MG63 (cell line): ENCODE measurements at regions not wholly inside any gene's neighbourhood (a gene's known extent, or its start where the extent isn't known, plus 50 kb on each side); places are given as distances from the start of the nearest gene placed in this dataset.
"Not testable (repeated sequence)": the region's sequence is repeated elsewhere in the genome, so short reads cannot be mapped to it uniquely, and the experiment has no call there.

Experiments used
- DNase-seq: peaks from one replicate; pipeline ENCODE4 v3.0.0-alpha.2; 2020
- H3K27me3 ChIP-seq: fragments of 250-450 bp; sonication (Bioruptor Pico); 2 replicates; pipeline ENCODE4 v1.5.1; 2020; ENCODE audit warnings: mild to moderate bottlenecking, moderate library complexity
- H3K36me3 ChIP-seq: fragments of 250-450 bp; sonication (Bioruptor Pico); 2 replicates; pipeline ENCODE4 v1.5.1; 2020; ENCODE audit warnings: mild to moderate bottlenecking, moderate library complexity
- H3K4me3 ChIP-seq: fragments of 250-450 bp; sonication (Bioruptor Pico); 2 replicates; pipeline ENCODE4 v1.5.1; 2020; ENCODE audit warnings: mild to moderate bottlenecking, moderate library complexity
- H3K9me3 ChIP-seq: fragments of 250-450 bp; sonication (Bioruptor Pico); 2 replicates; pipeline ENCODE4 v1.5.1; 2020; ENCODE audit warnings: mild to moderate bottlenecking, moderate library complexity

GRCh38 chr21:29433366-29434059 lies 134.8 kb downstream of the BACH1 start:
- DNase-seq: no peak
- H3K27me3 ChIP-seq: no peaks in the 10 kb centered on the region
- H3K4me3 ChIP-seq: no peak overlapping the region
- H3K9me3 ChIP-seq: no peaks in the 10 kb centered on the region
- H3K36me3 ChIP-seq: no peaks in the 10 kb centered on the region

GRCh38 chr21:29434081-29434480 lies 135.4 kb downstream of the BACH1 start:
- Histone ChIP-seq H3K27me3 (no peaks in the 10 kb centered on the region), H3K9me3 (no peaks in the 10 kb centered on the region), H3K36me3 (no peaks in the 10 kb centered on the region), H3K4me3 (no peak overlapping the region)
- DNase-seq: no peak

- H3K9me3 ChIP-seq, H3K36me3 ChIP-seq, H3K27me3 ChIP-seq, H3K4me3 ChIP-seq, DNase-seq: not testable (repeated sequence)
Observed at GRCh38 chr21:29434982-29435381, 136.3 kb downstream of the BACH1 start.

GRCh38 chr21:29436143-29436542 lies 137.4 kb downstream of the BACH1 start:
- Histone ChIP-seq H3K4me3 (no peak overlapping the region), H3K9me3 (no peaks in the 10 kb centered on the region)

GRCh38 chr21:29436650-29437049 lies 137.9 kb downstream of the BACH1 start:
- Histone ChIP-seq H3K27me3 (no peaks in the 10 kb centered on the region), H3K4me3 (no peak overlapping the region), H3K9me3 (no peaks in the 10 kb centered on the region), H3K36me3 (no peaks in the 10 kb centered on the region)
- no peak for DNase-seq

More at GRCh38 chr21:29436143-29436542, 137.4 kb downstream of the BACH1 start:
- DNase-seq: peak; percentile 62
- Histone ChIP-seq H3K36me3 (no peaks in the 10 kb centered on the region), H3K27me3 (no peaks in the 10 kb centered on the region)

GRCh38 chr21:29441651-29442050 lies 142.9 kb downstream of the BACH1 start:
- DNase-seq: no peak
- H3K36me3 ChIP-seq: no peaks in the 10 kb centered on the region

GRCh38 chr21:29443411-29444010 lies 144.8 kb downstream of the BACH1 start:
- DNase-seq: no peak
- 0 out of 2 replicates have a peak, but pooled peaks cover under 1% of the 10 kb centered on the region for H3K36me3 ChIP-seq
- H3K9me3 ChIP-seq: peaks cover 1% of the 10 kb centered on the region
- H3K4me3 ChIP-seq: no peak overlapping the region
- no peaks in the 10 kb centered on the region for H3K27me3 ChIP-seq

More at GRCh38 chr21:29441651-29442050, 142.9 kb downstream of the BACH1 start:
- Histone ChIP-seq H3K27me3 (no peaks in the 10 kb centered on the region), H3K9me3 (no peaks in the 10 kb centered on the region), H3K4me3 (no peak overlapping the region)

- DNase-seq: no peak
- Histone ChIP-seq H3K36me3 (0 out of 2 replicates have a peak, but pooled peaks cover 2% of the 10 kb centered on the region), H3K27me3 (no peaks in the 10 kb centered on the region), H3K4me3 (no peak overlapping the region), H3K9me3 (peaks cover 4% of the 10 kb centered on the region)
Observed at GRCh38 chr21:29448766-29449165, 150.0 kb downstream of the BACH1 start.

GRCh38 chr21:29449306-29449950 lies 150.7 kb downstream of the BACH1 start:
- H3K27me3 ChIP-seq: no peaks in the 10 kb centered on the region

GRCh38 chr21:29450058-29450457 lies 151.3 kb downstream of the BACH1 start:
- DNase-seq: no peak
- H3K4me3 ChIP-seq: no peak overlapping the region
- H3K9me3 ChIP-seq: peaks cover 4% of the 10 kb centered on the region
- H3K27me3 ChIP-seq: no peaks in the 10 kb centered on the region
- H3K36me3 ChIP-seq: 0 out of 2 replicates have a peak, but pooled peaks cover 2% of the 10 kb centered on the region

More at GRCh38 chr21:29449306-29449950, 150.7 kb downstream of the BACH1 start:
- Histone ChIP-seq H3K9me3 (peaks cover 4% of the 10 kb centered on the region), H3K4me3 (no peak overlapping the region), H3K36me3 (0 out of 2 replicates have a peak, but pooled peaks cover 2% of the 10 kb centered on the region)
- DNase-seq: no peak

- DNase-seq: no peak
- H3K4me3 ChIP-seq: no peak overlapping the region
- H3K27me3 ChIP-seq: no peaks in the 10 kb centered on the region
- peaks cover 2% of the 10 kb centered on the region for H3K9me3 ChIP-seq
- 0 out of 2 replicates have a peak, but pooled peaks cover 1% of the 10 kb centered on the region for H3K36me3 ChIP-seq
Observed at GRCh38 chr21:29453511-29453910, 154.8 kb downstream of the BACH1 start.

- H3K9me3 ChIP-seq: no peaks in the 10 kb centered on the region
- no peaks in the 10 kb centered on the region for H3K36me3 ChIP-seq
- no peaks in the 10 kb centered on the region for H3K27me3 ChIP-seq
- DNase-seq: no peak
- H3K4me3 ChIP-seq: no peak overlapping the region
Observed at GRCh38 chr21:29454179-29454578, 155.5 kb downstream of the BACH1 start.

GRCh38 chr21:29462479-29462878 lies 163.8 kb downstream of the BACH1 start:
- H3K9me3 ChIP-seq: no peaks in the 10 kb centered on the region
- DNase-seq: no peak

GRCh38 chr21:29465546-29465945 lies 166.8 kb downstream of the BACH1 start:
- DNase-seq: no peak
- Histone ChIP-seq H3K27me3 (no peaks in the 10 kb centered on the region), H3K9me3 (no peaks in the 10 kb centered on the region), H3K4me3 (no peak overlapping the region), H3K36me3 (no peaks in the 10 kb centered on the region)

More at GRCh38 chr21:29462479-29462878, 163.8 kb downstream of the BACH1 start:
- no peaks in the 10 kb centered on the region for H3K27me3 ChIP-seq
- no peaks in the 10 kb centered on the region for H3K36me3 ChIP-seq
- H3K4me3 ChIP-seq: no peak overlapping the region

GRCh38 chr21:29466532-29466931 lies 167.8 kb downstream of the BACH1 start:
- Histone ChIP-seq H3K36me3 (no peaks in the 10 kb centered on the region), H3K9me3 (no peaks in the 10 kb centered on the region), H3K4me3 (no peak overlapping the region), H3K27me3 (no peaks in the 10 kb centered on the region)
- no peak for DNase-seq

- DNase-seq: no peak
Observed at GRCh38 chr21:29470397-29470796, 171.7 kb downstream of the BACH1 start.

GRCh38 chr21:29473808-29474207 lies 175.1 kb downstream of the BACH1 start:
- Histone ChIP-seq H3K36me3 (no peaks in the 10 kb centered on the region), H3K27me3 (no peaks in the 10 kb centered on the region), H3K9me3 (no peaks in the 10 kb centered on the region), H3K4me3 (no peak overlapping the region)
- DNase-seq: no peak

More at GRCh38 chr21:29470397-29470796, 171.7 kb downstream of the BACH1 start:
- Histone ChIP-seq H3K27me3 (no peaks in the 10 kb centered on the region), H3K36me3 (no peaks in the 10 kb centered on the region), H3K4me3 (no peak overlapping the region), H3K9me3 (no peaks in the 10 kb centered on the region)
